H1 (cell line): ENCODE measurements at regions not wholly inside any gene's neighbourhood (a gene's known extent, or its start where the extent isn't known, plus 50 kb on each side); places are given as distances from the start of the nearest gene placed in this dataset.

Experiments used
- CTCF ChIA-PET: fragments of 300-600 bp; sonication (Branson Sonifier 250); formaldehyde crosslinking; loops from one replicate; lab custom pipeline; 2021; ENCODE audit not compliant: partially characterized antibody; lab: Charles Lee
- POLR2A ChIA-PET: fragments of 300-600 bp; sonication (Branson Sonifier 250); formaldehyde crosslinking; loops from one replicate; lab custom pipeline; 2021; ENCODE audit warnings: inconsistent platforms; ENCODE audit not compliant: partially characterized antibody; lab: Charles Lee
- DNase-seq, 2 experiments: peaks; one replicate each; pipeline versions ENCODE4 v3.0.0 to v3.0.0-alpha.2; 2010 to 2022; ENCODE audit warnings: low spot score in 2 of 2, low read depth in 1 of 2, mixed read lengths in 1 of 2
- FAIRE-seq: peaks from 2 replicates; lab custom pipeline; 2011; peaks lifted over from hg19 to GRCh38; lab: Jason Lieb, UNC
- H2AFZ ChIP-seq: 2 replicates; pipeline ENCODE4 v1.8.1; 2012; ENCODE audit warnings: low read length, inconsistent platforms
- H2AK5ac ChIP-seq: 2 replicates; pipeline ENCODE4 v1.6.1; 2013; ENCODE audit warnings: low read depth, low read length
- H2BK120ac ChIP-seq: replicated peaks from 2 replicates; pipeline ENCODE3; 2013; ENCODE audit warnings: low read depth, low read length, inconsistent platforms
- H2BK12ac ChIP-seq: 2 replicates; pipeline ENCODE4 v1.6.1; 2013; ENCODE audit warnings: low read depth, low read length
- H2BK15ac ChIP-seq: 2 replicates; pipeline ENCODE4 v1.6.1; 2013; ENCODE audit warnings: low read length
- H2BK20ac ChIP-seq: 2 replicates; pipeline ENCODE4 v1.6.1; 2013; ENCODE audit warnings: low read length
- H2BK5ac ChIP-seq: 2 replicates; pipeline ENCODE4 v1.6.1; 2013; ENCODE audit warnings: low read depth, low read length
- H3K14ac ChIP-seq: 2 replicates; pipeline ENCODE4 v1.6.1; 2013; ENCODE audit warnings: inconsistent platforms; ENCODE audit not compliant: insufficient read length
- H3K18ac ChIP-seq: 2 replicates; pipeline ENCODE4 v1.6.1; 2013; ENCODE audit warnings: low read length; ENCODE audit errors: extremely low read depth
- H3K23ac ChIP-seq: 2 replicates; pipeline ENCODE4 v1.6.1; 2013; ENCODE audit warnings: inconsistent platforms; ENCODE audit not compliant: insufficient read length
- H3K23me2 ChIP-seq: 2 replicates; pipeline ENCODE4 v1.6.1; 2013; ENCODE audit warnings: low read depth, low read length
- H3K27ac ChIP-seq: 2 replicates; pipeline ENCODE4 v1.6.1; 2011; ENCODE audit warnings: low read depth, low read length, inconsistent platforms
- H3K27me3 ChIP-seq, 4 experiments: replicated peaks in 1 of 4; 1 replicate in 1 of 4; 2 replicates in 3 of 4; pipeline versions ENCODE4 v1.6.1 to v1.8.1; 2011 to 2013; ENCODE audit warnings: low read length in 3 of 4, mild to moderate bottlenecking in 3 of 4, inconsistent platforms in 2 of 4, mixed read lengths in 2 of 4, moderate library complexity in 1 of 4; ENCODE audit not compliant: control insufficient read depth in 3 of 4, insufficient read depth in 3 of 4; ENCODE audit errors: extremely low read depth in 1 of 4
- H3K36me3 ChIP-seq, 4 experiments: 2 replicates each; pipeline versions ENCODE4 v1.6.1 to v1.8.1; 2011 to 2013; ENCODE audit warnings: mild to moderate bottlenecking in 4 of 4, low read length in 3 of 4, moderate library complexity in 2 of 4, control low read depth in 1 of 4, inconsistent platforms in 1 of 4; ENCODE audit not compliant: insufficient read depth in 4 of 4, control insufficient read depth in 2 of 4
- H3K4ac ChIP-seq: replicated peaks from 2 replicates; pipeline ENCODE3; 2013; ENCODE audit warnings: low read length, low read depth, mixed read lengths, inconsistent platforms; ENCODE audit not compliant: insufficient read length
- H3K4me1 ChIP-seq, 4 experiments: replicated peaks in 1 of 4; 1 replicate in 1 of 4; 2 replicates in 3 of 4; pipeline versions ENCODE4 v1.6.1 to v1.8.1; 2011 to 2013; ENCODE audit warnings: low read length in 3 of 4, inconsistent platforms in 2 of 4, mixed read lengths in 1 of 4; ENCODE audit not compliant: insufficient read depth in 4 of 4, control insufficient read depth in 3 of 4
- H3K4me2 ChIP-seq, 2 experiments: 2 replicates each; pipeline versions ENCODE4 v1.6.1 to v1.8.1; 2011 to 2013; ENCODE audit warnings: low read depth in 2 of 2, low read length in 2 of 2, control low read depth in 1 of 2, inconsistent platforms in 1 of 2, mild to moderate bottlenecking in 1 of 2; ENCODE audit not compliant: insufficient read depth in 1 of 2
- H3K4me3 ChIP-seq, 4 experiments: fragments of 200-600, 300-600 bp in 1 of 4; sonication (generic), shearing (Covaris generic), sonication (Bioruptor Twin) in 1 of 4; 2 replicates each; pipeline versions ENCODE4 v1.5.1 to v1.8.1; 2011 to 2016; ENCODE audit warnings: low read length in 4 of 4, low read depth in 3 of 4, control low read depth in 2 of 4, inconsistent platforms in 2 of 4, mild to moderate bottlenecking in 2 of 4, mixed read lengths in 1 of 4, moderate library complexity in 1 of 4; ENCODE audit not compliant: insufficient read depth in 2 of 4; ENCODE audit errors: extremely low read depth in 1 of 4
- H3K56ac ChIP-seq: replicated peaks from 2 replicates; pipeline ENCODE3; 2013; ENCODE audit warnings: low read depth, mild to moderate bottlenecking, mixed read lengths, low read length, inconsistent platforms; ENCODE audit not compliant: insufficient read length
- H3K79me1 ChIP-seq: 2 replicates; pipeline ENCODE4 v1.6.1; 2013; ENCODE audit warnings: low read depth, low read length, control low read depth
- H3K79me2 ChIP-seq, 2 experiments: 2 replicates each; pipeline versions ENCODE4 v1.6.1 to v1.8.1; 2012 to 2013; ENCODE audit warnings: low read length in 2 of 2, mild to moderate bottlenecking in 2 of 2, inconsistent platforms in 1 of 2; ENCODE audit not compliant: insufficient read depth in 2 of 2, control insufficient read depth in 1 of 2
- H3K9ac ChIP-seq, 4 experiments: replicated peaks in 1 of 4; 1 replicate in 1 of 4; 2 replicates in 3 of 4; pipeline versions ENCODE4 v1.6.1 to v1.8.1; 2011 to 2013; ENCODE audit warnings: low read depth in 3 of 4, low read length in 3 of 4, control low read depth in 2 of 4, mild to moderate bottlenecking in 2 of 4, moderate library complexity in 2 of 4, inconsistent platforms in 1 of 4; ENCODE audit errors: extremely low read depth in 1 of 4
- H3K9me3 ChIP-seq, 2 experiments: 2 replicates each; pipeline versions ENCODE4 v1.6.1 to v1.8.1; 2012 to 2013; ENCODE audit warnings: mild to moderate bottlenecking in 2 of 2, moderate library complexity in 2 of 2, control low read depth in 1 of 2, inconsistent platforms in 1 of 2, low read depth in 1 of 2, low read length in 1 of 2, mixed read lengths in 1 of 2; ENCODE audit not compliant: insufficient read depth in 2 of 2
- H4K20me1 ChIP-seq, 2 experiments: replicated peaks in 1 of 2; 2 replicates each; pipeline versions ENCODE3 to v1.8.1; 2011 to 2013; ENCODE audit warnings: inconsistent platforms in 2 of 2, low read length in 2 of 2, mild to moderate bottlenecking in 1 of 2; ENCODE audit not compliant: insufficient read depth in 2 of 2, control insufficient read depth in 1 of 2
- H4K5ac ChIP-seq: 2 replicates; pipeline ENCODE4 v1.6.1; 2013; ENCODE audit warnings: low read length, low read depth, mixed read lengths, inconsistent platforms; ENCODE audit not compliant: insufficient read length
- H4K8ac ChIP-seq: 2 replicates; pipeline ENCODE4 v1.8.0; 2013; ENCODE audit warnings: mild to moderate bottlenecking, moderate library complexity, low read length, inconsistent platforms; ENCODE audit not compliant: insufficient read depth; ENCODE audit errors: extremely low read depth
- H4K91ac ChIP-seq: replicated peaks from 2 replicates; pipeline ENCODE3; 2013; ENCODE audit warnings: low read length, mixed read lengths, inconsistent platforms; ENCODE audit not compliant: insufficient read length
- ASH2L ChIP-seq: fragments of 200-600, 300-600 bp; sonication (generic); IDR thresholded peaks from one replicate; pipeline ENCODE4 v1.7.1; 2017; ENCODE audit warnings: low read length
- ATF3 ChIP-seq: IDR thresholded peaks from 2 replicates; pipeline ENCODE4 v1.6.1; 2011; ENCODE audit warnings: low read depth, mild to moderate bottlenecking, low read length; ENCODE audit not compliant: insufficient read depth
- BRCA1 ChIP-seq: IDR thresholded peaks from 2 replicates; pipeline ENCODE4 v1.6.1; 2012; ENCODE audit warnings: low read depth, low read length, improper control_type of control experiment
- CEBPB ChIP-seq: IDR thresholded peaks from 2 replicates; pipeline ENCODE4 v1.6.1; 2012; ENCODE audit warnings: low read depth, low read length
- CHD1 ChIP-seq: IDR thresholded peaks from 2 replicates; pipeline ENCODE4 v1.6.1; 2012; ENCODE audit warnings: low read depth, low read length, improper control_type of control experiment
- CREB1 ChIP-seq: IDR thresholded peaks from 2 replicates; pipeline ENCODE4 v1.6.1; 2012; ENCODE audit warnings: inconsistent platforms
- CTBP2 ChIP-seq: IDR thresholded peaks from 2 replicates; pipeline ENCODE4 v1.7.0; 2011; ENCODE audit warnings: borderline replicate concordance, mild to moderate bottlenecking, moderate library complexity, mixed read lengths, low read length; ENCODE audit not compliant: insufficient read depth, insufficient read length
- GABPA ChIP-seq: IDR thresholded peaks from 2 replicates; pipeline ENCODE4 v1.6.1; 2011; ENCODE audit warnings: mild to moderate bottlenecking, low read length, moderate library complexity, borderline replicate concordance; ENCODE audit not compliant: insufficient read depth
- KDM1A ChIP-seq: fragments of 200-600, 300-600 bp; sonication (generic); IDR thresholded peaks from 2 replicates; pipeline ENCODE4 v1.7.1; 2016; ENCODE audit warnings: mild to moderate bottlenecking, low read length, borderline replicate concordance
- MAX ChIP-seq: IDR thresholded peaks from 2 replicates; pipeline ENCODE4 v1.6.1; 2012; ENCODE audit warnings: inconsistent platforms
- PHF8 ChIP-seq: fragments of 200-600 bp; sonication (generic); conservative IDR thresholded peaks from 2 replicates; pipeline ENCODE4 v1.7.1; 2012; ENCODE audit warnings: low read depth, mild to moderate bottlenecking, inconsistent platforms, low read length, moderate library complexity
- POLR2AphosphoS5 ChIP-seq: IDR thresholded peaks from 2 replicates; pipeline ENCODE4 v1.6.1; 2011; ENCODE audit warnings: low read depth, low read length
- RAD21 ChIP-seq, 2 experiments: IDR thresholded peaks in 1 of 2; conservative IDR thresholded peaks in 1 of 2; 2 replicates each; pipeline ENCODE4 v1.6.1; 2011; ENCODE audit warnings: low read depth in 2 of 2, low read length in 2 of 2, improper control_type of control experiment in 1 of 2, inconsistent platforms in 1 of 2, mild to moderate bottlenecking in 1 of 2, moderate library complexity in 1 of 2
- RFX5 ChIP-seq: IDR thresholded peaks from 2 replicates; pipeline ENCODE4 v1.6.1; 2011; ENCODE audit warnings: low read depth, low read length, improper control_type of control experiment, borderline replicate concordance
- YY1 ChIP-seq: IDR thresholded peaks from 2 replicates; pipeline ENCODE4 v1.6.1; 2011; ENCODE audit warnings: low read depth, mild to moderate bottlenecking, low read length
- WGBS, 2 experiments: shearing (Covaris generic) in 1 of 2; methylation state at CpG; one replicate each; pipeline versions ENCODE4 v1.1.6 to v1.1.7; 2013 to 2015; ENCODE audit warnings: low lambda C conversion rate in 2 of 2, mixed read lengths in 2 of 2, inconsistent platforms in 1 of 2, low coverage in 1 of 2, missing lambda C conversion rate in 1 of 2; ENCODE audit not compliant: insufficient replicate concordance in 2 of 2, insufficient coverage in 1 of 2, insufficient read length in 1 of 2; ENCODE audit errors: extremely low coverage in 1 of 2, missing lambda C conversion rate in 1 of 2; 5-methylcytosine and 5-hydroxymethylcytosine counted together

GRCh38 chrX:82141942-82142341 lies 940.0 kb downstream of the SH3BGRL start:
- ChIA-PET POLR2A (no interaction called here), CTCF (interaction anchor here (0.7 kb wide), 1 partner anchor 1287 kb away, joined by 3 read pairs; no protein-coding TSS in a partner anchor)
- H4K91ac ChIP-seq = no peak overlapping the region
- H3K4ac ChIP-seq = no peak overlapping the region
- H3K9me3 ChIP-seq = no peaks in the 10 kb centered on the region
- no peak overlapping the region for H3K4me2 ChIP-seq
- no peaks in the 10 kb centered on the region for H3K79me2 ChIP-seq
- no peak overlapping the region for H3K9ac ChIP-seq
- FAIRE-seq = no peak
- no peaks in the 10 kb centered on the region for H3K79me1 ChIP-seq
- H3K56ac ChIP-seq = no peak overlapping the region
- no peak overlapping the region for H3K18ac ChIP-seq
- H4K20me1 ChIP-seq = no peaks in the 10 kb centered on the region
- DNase-seq = no peak
- no peaks in the 10 kb centered on the region for H3K36me3 ChIP-seq
- H2BK20ac ChIP-seq = no peak overlapping the region
- no peak overlapping the region for H3K23ac ChIP-seq
- H4K5ac ChIP-seq = no peak overlapping the region
- no peak overlapping the region for H4K8ac ChIP-seq
- H2BK120ac ChIP-seq = no peak overlapping the region
- TF ChIP-seq ATF3 = no peak
- no peak for TF ChIP-seq CREB1
- no peak for TF ChIP-seq CEBPB
- no peak for TF ChIP-seq RAD21 (IDR thresholded peaks at IDR 0.05 in 1 of 2, conservative IDR thresholded peaks at IDR 0.05 in 1 of 2; ENCODE audit: low read depth in 2 of 2, low read length in 2 of 2)
- no peak for TF ChIP-seq PHF8
- TF ChIP-seq KDM1A = no peak
- TF ChIP-seq BRCA1 = no peak
- no peak for TF ChIP-seq CTBP2
- TF ChIP-seq CHD1 = no peak
- no peak for TF ChIP-seq YY1
- TF ChIP-seq GABPA = no peak
- TF ChIP-seq ASH2L = no peak
- TF ChIP-seq POLR2AphosphoS5 = no peak
- TF ChIP-seq RFX5 = no peak
- TF ChIP-seq MAX = no peak
- H3K14ac ChIP-seq = no peak overlapping the region
- H2BK12ac ChIP-seq = no peak overlapping the region
- no peak overlapping the region for H2BK15ac ChIP-seq
- no peaks in the 10 kb centered on the region for H3K27me3 ChIP-seq
- H2BK5ac ChIP-seq = no peak overlapping the region
- H3K4me1 ChIP-seq = no peaks in the 10 kb centered on the region
- H2AK5ac ChIP-seq = no peak overlapping the region
- H3K23me2 ChIP-seq = no peaks in the 10 kb centered on the region
- 78% methylated on average over 1 of the region's 1 CpG; no CpG with 5 or more reads in 1 of the 2 experiments for WGBS, 2 experiments
- no peak overlapping the region for H2AFZ ChIP-seq
- H3K27ac ChIP-seq = no peak overlapping the region
- no peak overlapping the region for H3K4me3 ChIP-seq
